ENCODE measurements at regions not wholly inside any gene's neighbourhood (a gene's known extent, or its start where the extent isn't known, plus 50 kb on each side); places are given as distances from the start of the nearest gene placed in this dataset.

GRCh38 chr14:34081576-34082136, 130.8 kb upstream of the EGLN3 start:
- TF ChIP-seq POLR2A (IDR thresholded peaks at IDR 0.05): no peak
- no peak for TF ChIP-seq CTCF (IDR thresholded peaks at IDR 0.05)
